Left ventricle myocardium superior (tissue), 1 donor: ENCODE measurements at regions not wholly inside any gene's neighbourhood (a gene's known extent, or its start where the extent isn't known, plus 50 kb on each side); places are given as distances from the start of the nearest gene placed in this dataset.

Source experiments
- ATAC-seq: fragments of 200-7000 bp; cut with Tn5 transposase; one replicate; pipeline ENCODE4 v1.9.1; 2020; ENCODE audit warnings: mild to moderate bottlenecking, moderate library complexity
- DNase-seq: peaks from one replicate; pipeline ENCODE4 v3.0.0-alpha.2; 2020
- intact Hi-C: fragments of 100-400 bp; cut with micrococcal nuclease; formaldehyde crosslinking; loops from one replicate; pipeline ENCODE4 v1.11.0; 2022
- donor health status: DM: no; HTN: yes; CAD: no; lungs with severe emphysema.

DNA sequence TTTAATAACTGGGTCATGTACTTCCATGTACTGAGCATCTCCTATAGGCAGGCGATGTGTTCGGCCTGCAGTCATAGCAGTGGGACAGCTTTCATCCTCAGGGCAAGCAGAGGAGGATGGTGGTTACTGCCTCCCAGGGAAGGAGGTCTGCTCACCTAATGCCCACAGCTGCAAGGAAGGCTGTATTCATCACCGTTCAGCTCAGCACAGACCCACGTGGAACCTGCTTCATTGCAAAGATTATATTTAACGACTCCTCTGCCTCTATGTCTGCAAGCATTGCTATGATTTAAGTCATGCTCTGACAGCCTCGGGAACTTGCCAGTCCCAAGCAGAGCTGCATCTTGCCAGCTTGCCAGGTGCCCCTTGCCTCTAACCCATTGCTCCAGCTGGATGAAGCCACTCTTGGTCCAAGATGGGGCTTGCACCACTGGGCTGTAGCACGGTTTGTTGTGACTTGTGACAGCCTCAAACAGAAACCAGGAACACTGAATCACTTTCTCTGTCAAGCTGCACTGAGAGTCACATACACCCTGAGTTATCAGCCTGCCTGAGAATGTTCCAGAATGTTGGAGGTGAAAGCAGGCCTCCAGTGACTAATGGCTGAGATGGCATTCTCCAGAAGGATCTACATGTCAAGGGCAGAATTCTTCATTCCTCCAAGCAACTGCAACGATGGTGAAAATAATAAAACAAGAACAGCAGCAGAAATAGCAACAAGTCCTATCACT, 651.1 kb upstream of the ID2 start:
- ATAC-seq (no peak), DNase-seq (no peak)
- intact Hi-C loops = no loop called here

DNA sequence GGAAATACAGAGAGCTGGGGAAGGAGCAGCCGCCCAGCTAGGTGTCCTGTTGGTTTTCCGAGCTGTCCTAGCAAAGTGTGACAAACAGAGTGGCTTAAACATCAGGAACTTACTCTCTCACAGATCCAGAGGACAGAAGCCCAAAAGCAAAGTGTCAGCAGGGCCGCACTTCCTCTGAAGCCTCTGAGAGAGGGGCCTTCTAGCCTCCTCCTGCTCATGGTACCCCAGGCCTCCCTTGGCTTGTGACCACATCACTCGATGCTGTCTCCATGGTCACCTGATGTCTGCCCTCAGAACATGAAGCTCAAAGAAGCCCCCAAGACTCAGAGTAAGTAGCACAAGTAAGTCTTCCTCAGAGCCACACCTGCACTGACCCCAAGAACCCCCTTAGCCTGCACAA, 650.5 kb upstream of the ID2 start:
- no peak for ATAC-seq
- no peak for DNase-seq
- intact Hi-C loops = no loop called here

DNA sequence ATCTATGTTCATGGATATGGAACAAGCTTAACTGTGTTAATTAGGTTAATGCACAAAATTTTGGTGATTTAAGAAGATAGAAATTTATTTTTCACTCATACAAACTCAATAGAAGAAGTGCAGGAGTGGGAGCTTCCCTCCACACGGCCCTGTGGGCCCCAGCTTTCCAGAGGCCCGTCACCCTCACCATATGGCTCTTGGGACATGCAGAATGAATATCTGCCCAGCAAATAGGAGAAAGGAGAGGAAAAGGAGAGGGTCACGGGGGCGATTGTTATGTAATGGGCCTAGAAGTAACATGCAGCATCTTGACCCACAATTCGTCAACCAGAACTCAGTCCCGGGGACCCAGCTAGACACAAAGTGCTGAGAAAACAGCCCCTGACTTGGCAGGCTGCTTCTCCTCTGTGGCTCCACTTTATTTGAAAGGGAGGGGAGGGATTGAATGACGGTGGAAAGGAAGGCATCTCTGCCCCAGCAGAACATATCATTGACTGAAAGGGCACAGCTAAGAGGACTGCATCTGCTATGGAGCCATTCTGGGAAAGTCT, 648.2 kb upstream of the ID2 start:
- intact Hi-C loops = no loop called here
- DNase-seq (no peak), ATAC-seq (no peak)

DNA sequence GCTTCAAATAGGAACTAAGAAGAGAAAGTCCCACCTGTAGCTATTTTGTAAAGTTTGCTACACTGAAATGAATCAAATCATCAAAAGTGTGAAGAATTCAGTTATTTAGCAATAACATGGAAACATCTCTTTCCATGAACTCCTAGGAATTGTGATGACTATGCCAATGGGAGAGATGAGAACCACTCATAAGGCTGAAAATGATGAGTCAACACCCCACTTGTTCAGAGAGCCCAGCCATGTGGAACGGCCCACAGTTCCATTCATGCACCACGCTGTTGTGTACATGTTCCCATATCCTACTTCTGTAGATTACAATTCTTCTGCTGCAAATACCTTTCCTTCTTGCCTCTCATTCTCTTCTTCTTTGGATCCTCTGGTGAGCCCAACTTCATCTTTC, 645.5 kb upstream of the ID2 start:
- no peak for DNase-seq
- no peak for ATAC-seq
- intact Hi-C loops = no loop called here

DNA sequence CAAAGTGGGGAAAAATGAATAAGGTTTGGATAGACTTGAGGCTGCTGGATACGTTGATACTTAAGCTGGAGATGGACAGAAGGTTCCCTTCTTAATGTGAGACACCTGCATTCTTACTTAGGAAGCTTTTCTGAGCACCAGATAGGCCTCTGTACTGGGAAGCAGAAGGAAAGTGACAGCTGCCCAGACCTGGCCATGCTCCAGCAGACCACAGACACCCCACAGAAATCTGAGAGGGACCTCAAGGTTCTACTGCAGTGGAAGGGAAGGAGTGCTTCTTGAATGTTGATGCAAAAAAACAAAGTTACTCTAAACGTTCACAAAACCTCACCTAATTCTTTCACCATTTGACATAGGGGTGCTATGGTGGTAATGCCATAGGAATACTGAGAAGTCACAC, 642.1 kb upstream of the ID2 start:
- intact Hi-C loops = no loop called here
- no peak for DNase-seq
- no peak for ATAC-seq

DNA sequence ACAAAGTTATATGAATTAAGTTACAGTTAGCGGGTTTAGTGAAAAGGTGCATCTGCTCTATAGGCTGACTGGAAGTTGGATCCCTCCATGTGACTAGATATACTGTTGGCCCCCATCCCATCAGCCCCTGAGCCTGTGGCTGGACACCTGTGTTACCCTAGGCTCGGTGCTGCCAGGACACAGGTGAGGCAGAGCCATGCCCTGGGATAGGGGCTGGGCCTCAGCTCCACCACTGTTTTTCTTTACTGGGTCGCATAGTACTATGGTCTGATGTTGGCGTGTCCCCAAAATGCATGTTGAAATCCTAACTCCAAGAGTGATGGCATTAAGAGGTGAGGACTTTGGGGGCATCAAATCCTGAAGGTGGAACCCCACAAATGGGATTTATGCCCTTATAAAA, 638.6 kb upstream of the ID2 start:
- no peak for DNase-seq
- intact Hi-C loops = no loop called here
- no peak for ATAC-seq

DNA sequence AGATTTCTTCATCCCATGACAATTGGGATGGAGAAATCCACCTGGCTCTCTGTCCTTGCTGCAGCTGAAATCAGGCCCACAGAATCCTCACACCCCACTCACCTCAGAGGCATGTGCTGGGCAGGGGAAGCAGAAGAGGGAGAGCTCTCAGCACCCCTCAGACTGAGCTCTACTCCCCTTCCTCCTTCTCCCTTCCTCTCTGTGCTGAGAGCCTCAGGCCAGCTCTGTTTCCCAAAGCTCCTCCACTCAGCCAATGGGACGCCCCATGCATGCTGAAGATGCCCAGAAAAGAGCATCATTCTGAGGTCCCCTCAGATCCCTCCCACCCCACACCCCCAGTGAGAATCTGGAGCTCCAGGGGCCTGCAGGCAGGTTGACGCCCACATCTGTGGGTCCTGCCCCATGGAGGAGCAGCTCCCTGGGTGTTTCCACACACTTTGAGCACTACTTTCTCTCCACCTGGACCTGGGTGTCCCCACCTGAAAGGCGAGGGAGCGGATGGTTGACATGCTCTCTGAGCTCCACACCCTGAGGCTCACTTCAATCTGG, 637.7 kb upstream of the ID2 start:
- DNase-seq (no peak), ATAC-seq (no peak)
- intact Hi-C loops = no loop called here

DNA sequence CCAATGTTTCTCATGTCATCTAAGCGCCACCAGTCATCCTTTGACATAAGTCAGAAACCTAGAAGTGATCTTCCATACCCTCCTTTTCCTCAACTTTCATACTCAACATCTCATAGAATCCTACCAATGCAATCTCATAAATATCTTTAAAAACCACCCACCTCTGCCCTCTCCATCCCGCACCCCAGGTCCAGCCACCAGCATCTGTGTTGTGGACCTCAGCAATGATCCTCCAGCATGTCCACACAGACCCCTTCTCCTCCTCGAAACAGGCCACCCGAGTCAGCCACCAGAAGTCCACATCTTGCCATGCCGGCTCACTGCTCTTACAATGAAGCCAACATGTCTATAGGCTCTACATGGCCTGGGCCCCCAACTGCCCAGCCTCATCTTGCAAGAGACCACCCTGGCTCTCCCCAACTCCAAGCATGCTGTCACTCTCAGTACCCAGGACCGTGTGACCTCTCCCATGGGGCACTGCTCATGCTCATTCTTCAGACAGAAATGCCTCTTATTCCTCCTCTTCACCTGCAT, 636.7 kb upstream of the ID2 start:
- intact Hi-C loops = no loop called here
- DNase-seq (no peak), ATAC-seq (no peak)

DNA sequence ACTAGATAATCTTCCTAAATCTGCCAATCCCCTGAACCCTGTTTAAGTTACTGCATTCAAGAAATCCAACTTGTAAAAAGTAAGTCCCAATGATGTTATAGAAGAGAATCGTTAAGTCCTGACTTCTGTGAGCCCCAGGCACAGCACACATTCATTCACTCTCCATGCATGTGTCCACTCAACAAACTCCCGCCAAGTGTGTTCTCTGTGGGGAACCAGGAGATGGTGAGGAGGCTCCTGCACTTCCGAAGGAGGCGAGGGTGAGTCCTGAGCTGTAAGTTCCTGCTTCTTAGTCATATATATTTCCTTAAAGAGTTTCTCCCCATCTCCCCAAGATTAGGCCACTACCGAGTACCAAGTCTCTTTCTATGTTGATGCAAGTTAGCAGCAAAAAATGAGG, 635.0 kb upstream of the ID2 start:
- no peak for DNase-seq

DNA sequence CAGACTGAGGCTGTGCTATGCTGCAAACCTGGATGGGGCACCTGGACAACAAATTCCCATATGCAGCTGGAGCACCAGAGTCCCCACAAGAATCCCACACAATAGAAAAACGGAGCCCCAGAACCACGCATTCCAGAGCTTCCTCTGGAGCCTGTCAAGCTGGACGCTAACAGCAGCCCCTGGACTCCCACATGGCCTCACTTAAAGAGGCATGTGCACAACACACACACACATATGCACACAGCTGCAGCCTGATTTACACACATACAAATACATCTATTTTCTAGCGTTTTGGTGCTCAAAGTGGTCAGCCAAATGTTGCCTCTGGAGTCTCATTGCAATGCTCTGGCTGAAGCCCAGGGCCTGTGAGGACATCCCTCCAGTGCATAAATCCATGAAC, 632.7 kb upstream of the ID2 start:
- DNase-seq = no peak
- no peak for ATAC-seq
- intact Hi-C loops = no loop called here

More for the DNA sequence above, 635.0 kb upstream of the ID2 start:
- intact Hi-C loops = no loop called here
- ATAC-seq = no peak

DNA sequence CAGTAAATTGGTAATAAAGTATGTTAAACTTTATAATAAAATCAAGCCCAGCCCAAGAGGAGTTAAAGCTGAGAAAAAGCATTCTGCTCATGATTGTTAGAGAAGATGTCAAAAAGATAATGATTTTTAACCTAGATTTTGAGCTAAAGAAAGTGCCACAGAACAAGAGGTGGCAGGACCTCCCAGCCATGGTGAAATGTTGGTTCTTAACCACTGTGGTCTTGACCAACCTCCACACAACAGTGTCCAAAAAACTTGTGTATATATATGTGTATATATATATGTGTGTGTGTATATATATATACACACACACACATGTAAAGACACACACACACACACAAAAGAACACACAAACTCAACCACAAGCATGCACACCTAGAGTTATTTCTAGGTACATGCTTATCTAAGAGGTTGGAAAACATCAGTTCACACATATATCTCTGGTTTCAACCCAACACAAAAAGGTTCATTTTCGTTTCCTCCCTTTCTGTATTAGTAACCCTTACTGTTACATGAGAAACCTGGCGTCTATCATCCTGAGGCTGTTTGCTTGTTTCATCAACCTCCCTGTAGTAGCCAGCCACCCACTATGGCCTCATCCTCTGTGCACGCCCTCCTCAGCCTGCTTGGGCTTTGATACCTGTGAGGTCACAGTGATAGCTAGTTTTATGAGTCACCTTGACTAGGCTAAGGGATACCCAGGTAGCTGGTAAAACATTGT, 631.8 kb upstream of the ID2 start:
- no peak for ATAC-seq
- intact Hi-C loops = no loop called here
- no peak for DNase-seq

DNA sequence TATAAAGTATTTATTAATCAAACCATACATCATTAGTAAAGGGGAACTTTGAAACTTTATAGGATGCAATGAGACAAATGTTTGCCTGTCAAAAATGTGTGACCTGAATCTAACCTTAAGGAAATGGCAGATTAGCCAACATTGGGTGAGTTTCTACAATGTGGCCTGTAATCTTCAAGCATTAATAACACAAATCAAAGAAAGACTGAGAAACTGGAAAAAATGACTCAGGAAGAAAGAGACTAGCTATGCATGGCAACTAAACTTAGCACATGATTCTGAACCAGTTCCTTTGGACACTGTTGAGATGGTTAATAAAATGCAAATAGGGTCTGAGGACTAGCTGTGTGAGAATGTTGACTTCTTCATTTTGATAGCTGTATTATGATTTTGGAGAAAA, 628.6 kb upstream of the ID2 start:
- ATAC-seq (no peak), DNase-seq (no peak)
- intact Hi-C loops = no loop called here

DNA sequence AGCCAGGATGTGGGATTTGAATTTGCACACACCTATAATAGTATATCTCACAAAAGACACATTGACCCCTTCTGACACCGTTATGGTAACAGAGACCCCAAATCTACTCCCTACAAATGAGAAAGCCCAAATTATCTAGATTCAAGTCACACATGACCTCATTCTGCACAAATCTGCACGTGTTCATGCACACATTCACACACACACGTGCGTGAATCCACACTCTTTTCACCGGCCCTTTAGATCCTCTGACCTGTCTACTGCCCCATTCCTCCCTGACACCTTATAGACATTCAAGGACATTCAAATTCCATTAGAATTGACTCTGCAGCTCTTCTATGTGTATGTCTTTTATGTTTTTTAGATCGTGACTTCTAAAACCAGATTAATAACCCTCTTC, 627.8 kb upstream of the ID2 start:
- ATAC-seq (no peak), DNase-seq (no peak)
- intact Hi-C loops = no loop called here

DNA sequence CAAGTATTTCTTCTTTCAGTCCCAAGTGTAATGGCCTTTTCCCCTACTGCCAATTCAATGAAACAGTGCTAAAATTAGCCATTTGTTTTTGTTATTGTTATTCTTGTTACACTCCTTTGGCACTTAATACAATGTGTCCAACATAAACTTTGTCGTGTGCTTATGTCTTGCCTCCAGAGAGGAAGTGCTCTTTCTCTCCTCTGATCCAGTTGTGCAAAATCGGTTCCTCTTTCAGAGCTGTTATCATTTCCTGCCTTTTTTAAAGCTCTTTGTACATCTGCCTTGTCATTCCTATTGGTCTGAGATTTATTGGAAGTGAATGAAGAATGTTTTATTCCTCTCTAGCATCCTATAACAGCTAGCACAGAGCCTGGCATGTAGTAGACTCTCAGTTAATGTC, 623.2 kb upstream of the ID2 start:
- peak; percentile 27 for ATAC-seq
- intact Hi-C loops = no loop called here

DNA sequence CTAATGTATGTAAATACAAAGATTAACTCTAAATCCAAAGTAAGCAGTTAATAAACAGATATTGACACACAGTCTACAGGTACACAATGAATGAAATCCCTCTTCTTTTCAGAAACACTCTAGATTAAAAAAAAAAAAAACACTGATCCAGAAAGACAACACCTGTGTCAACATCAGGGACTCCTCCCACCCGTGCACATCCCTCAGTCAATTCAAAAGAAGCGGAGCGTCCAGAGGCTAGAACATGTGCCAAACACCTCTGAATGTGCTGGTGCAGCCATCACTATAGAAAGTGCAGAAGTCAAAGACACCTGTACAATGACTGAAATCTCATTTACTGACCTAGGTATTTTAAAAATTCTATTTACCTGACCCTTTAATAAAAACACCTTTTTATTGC, 622.6 kb upstream of the ID2 start:
- DNase-seq (no peak), ATAC-seq (no peak)
- intact Hi-C loops = no loop called here

More for the DNA sequence above, 623.2 kb upstream of the ID2 start:
- no peak for DNase-seq

DNA sequence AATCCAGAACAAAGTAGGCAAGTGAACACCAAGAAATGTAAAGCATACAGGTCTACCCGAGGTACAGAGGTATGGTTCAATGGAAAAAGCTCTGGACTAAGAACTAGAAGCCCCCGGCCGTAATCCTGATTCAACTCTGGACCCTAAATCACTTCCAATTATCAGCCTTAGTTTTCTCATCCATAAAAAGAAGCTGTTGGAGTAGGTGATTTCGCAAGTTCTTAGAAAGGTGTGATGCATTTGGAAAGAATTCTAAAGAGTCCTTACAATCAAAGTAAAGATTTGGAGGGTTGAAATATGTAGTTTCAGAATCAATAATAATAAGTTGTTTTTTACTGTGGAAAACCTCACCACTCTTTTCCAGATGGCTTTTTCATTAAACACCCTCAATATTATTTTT, 622.1 kb upstream of the ID2 start:
- intact Hi-C loops = no loop called here
- DNase-seq (no peak), ATAC-seq (no peak)

DNA sequence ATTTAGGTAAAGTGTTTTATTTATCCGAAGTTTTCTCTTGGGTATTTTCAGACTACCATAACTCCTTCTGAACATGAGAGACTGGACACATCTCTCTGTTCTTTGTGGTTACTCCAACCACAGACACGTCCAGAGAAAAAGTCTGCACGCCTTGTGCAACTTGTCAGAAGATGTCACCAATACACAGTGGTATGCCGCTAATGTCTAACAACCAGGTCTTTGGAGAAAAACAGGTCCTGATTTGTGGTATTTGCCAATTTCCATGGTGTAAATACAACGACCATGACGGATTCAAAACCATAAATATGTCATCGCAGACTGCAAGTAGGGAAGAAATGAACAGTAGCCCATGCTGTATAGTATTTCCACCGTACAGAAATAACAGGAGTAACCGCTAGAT, 620.6 kb upstream of the ID2 start:
- intact Hi-C loops = no loop called here
- ATAC-seq = no peak

DNA sequence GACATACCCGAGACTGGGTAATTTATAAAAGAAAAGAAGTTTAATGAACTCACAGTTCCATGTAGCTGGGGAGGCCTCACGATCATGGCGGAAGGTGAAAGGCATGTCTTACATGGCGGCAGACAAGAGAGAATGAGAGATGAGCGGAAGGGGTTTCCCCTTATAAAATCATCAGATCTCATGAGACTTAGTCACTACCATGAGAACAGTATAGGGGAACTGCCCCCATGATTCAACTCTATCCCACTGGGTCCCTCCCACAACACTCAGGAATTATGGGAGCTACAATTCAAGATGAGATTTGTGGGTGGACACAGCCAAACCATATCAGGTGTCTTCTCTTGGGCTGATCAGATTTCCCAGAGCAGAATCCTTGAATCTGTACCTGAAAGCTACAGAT, 617.3 kb upstream of the ID2 start:
- intact Hi-C loops = no loop called here
- ATAC-seq = no peak
- no peak for DNase-seq

More for the DNA sequence above, 620.6 kb upstream of the ID2 start:
- DNase-seq = no peak

DNA sequence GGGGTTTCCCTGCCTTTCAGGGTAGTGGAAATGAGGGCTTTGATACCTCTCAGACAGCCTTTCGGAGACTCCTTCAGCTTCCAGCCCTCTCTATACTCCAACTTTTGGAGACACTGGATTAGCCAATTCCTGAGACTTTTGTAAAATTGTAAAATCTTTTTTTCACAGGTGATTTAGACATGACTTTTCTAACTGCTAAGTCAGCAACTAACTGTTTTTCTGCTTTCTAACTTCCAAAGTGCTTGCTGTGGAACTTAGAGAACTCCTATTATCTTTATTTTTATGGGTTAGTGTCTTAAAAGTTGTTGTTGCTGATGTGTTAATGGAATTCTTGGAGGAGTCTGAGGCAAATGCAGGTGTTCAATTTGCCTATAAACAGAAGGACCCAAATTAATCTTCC, 616.7 kb upstream of the ID2 start:
- intact Hi-C loops = no loop called here
- DNase-seq (no peak), ATAC-seq (no peak)

DNA sequence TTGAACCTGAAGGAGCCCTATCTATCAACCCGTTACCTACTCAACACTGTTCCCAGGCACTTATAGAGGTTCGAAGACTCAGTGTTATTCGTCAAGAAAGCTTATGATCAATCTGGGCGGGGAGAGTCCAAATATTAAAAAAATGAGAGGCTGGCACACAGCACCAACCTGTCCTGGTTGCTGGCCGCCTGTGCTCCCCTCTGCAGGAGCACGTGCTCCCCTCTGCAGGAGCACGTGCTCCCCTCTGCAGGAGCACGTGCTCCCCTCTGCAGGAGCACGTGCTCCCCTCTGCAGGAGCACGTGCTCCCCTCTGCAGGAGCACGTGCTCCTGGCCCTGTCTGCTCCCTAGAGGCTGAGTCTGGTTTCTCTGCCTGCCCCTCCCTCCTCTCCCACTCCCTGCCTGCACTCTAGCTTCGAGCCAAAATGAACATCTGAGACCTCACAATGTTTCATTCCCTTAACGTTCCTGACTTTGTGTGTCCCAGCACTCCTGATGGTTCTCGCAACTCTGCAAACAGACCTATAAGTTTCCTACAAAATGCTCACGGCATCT, 614.0 kb upstream of the ID2 start:
- no peak for DNase-seq
- intact Hi-C loops = no loop called here
- no peak for ATAC-seq
